A549 (cell line): ENCODE measurements at regions not wholly inside any gene's neighbourhood (a gene's known extent, or its start where the extent isn't known, plus 50 kb on each side); places are given as distances from the start of the nearest gene placed in this dataset.

Source experiments
- ATAC-seq, 2 experiments: fragments of 200-7000 bp in 1 of 2; fragments of >200 bp in 1 of 2; cut with Nextera tagmentation in 1 of 2; cut with Tn5 transposase in 1 of 2; 3 replicates each; pipeline versions ENCODE4 v1.8.0 to v1.9.1; 2018 to 2020; ENCODE audit warnings: mild to moderate bottlenecking in 1 of 2, moderate library complexity in 1 of 2
- CTCF ChIA-PET: fragments of 300-600 bp; sonication (Branson Sonifier 250); formaldehyde crosslinking; extraction: SDS; loops from one replicate; lab custom pipeline; 2021; ENCODE audit warnings: antibody characterized with exemption, inconsistent platforms; lab: Yijun Ruan, JAX
- POLR2A ChIA-PET: fragments of 350-600 bp; formaldehyde crosslinking; extraction: SDS; loops from one replicate; lab custom pipeline; 2021; ENCODE audit warnings: antibody characterized with exemption, inconsistent platforms; lab: Yijun Ruan, JAX
- DNase-seq, 2 experiments: peaks; one replicate each; pipeline versions ENCODE4 v3.0.0 to v3.0.0-alpha.2; 2011 to 2016; ENCODE audit warnings: low read depth in 1 of 2, low spot score in 1 of 2
- FAIRE-seq: peaks from 2 replicates; lab custom pipeline; 2011; peaks lifted over from hg19 to GRCh38; lab: Jason Lieb, UNC
- H3K27ac ChIP-seq, 2 experiments: fragments of >200 bp; sonication (Bioruptor Twin); formaldehyde crosslinking; 3 replicates each; pipeline ENCODE4 v1.5.1; 2016 to 2017
- H3K4me1 ChIP-seq: fragments of >200 bp; sonication (Bioruptor Twin); formaldehyde crosslinking; 3 replicates; pipeline ENCODE4 v1.6.1; 2016
- H3K4me2 ChIP-seq: fragments of >200 bp; sonication (Bioruptor Twin); formaldehyde crosslinking; 3 replicates; pipeline ENCODE4 v1.6.1; 2016
- H3K4me3 ChIP-seq: fragments of >200 bp; sonication (Bioruptor Twin); formaldehyde crosslinking; 3 replicates; pipeline ENCODE4 v1.5.1; 2016
- H3K9me3 ChIP-seq: fragments of >200 bp; sonication (Bioruptor Twin); formaldehyde crosslinking; 3 replicates; pipeline ENCODE4 v1.6.1; 2016
- ATOH8 ChIP-seq: fragments of 250-450 bp; sonication (Bioruptor Pico); IDR thresholded peaks from 2 replicates; pipeline ENCODE4 v1.5.0; 2020; ENCODE audit warnings: low read depth, mild to moderate bottlenecking, moderate library complexity
- BHLHE40 ChIP-seq: IDR thresholded peaks from 2 replicates; pipeline ENCODE4 v1.6.1; 2012; ENCODE audit warnings: low read depth, low read length, inconsistent platforms
- CBX2 ChIP-seq: fragments of 200-600 bp; sonication (generic); IDR thresholded peaks from 2 replicates; pipeline ENCODE4 v1.6.1; 2016; ENCODE audit warnings: low read depth, mild to moderate bottlenecking, borderline replicate concordance
- CEBPB ChIP-seq, 2 experiments: fragments of >200 bp in 1 of 2; sonication (Bioruptor Twin) in 1 of 2; formaldehyde crosslinking in 1 of 2; IDR thresholded peaks; 2 replicates each; pipeline ENCODE4 v1.6.1; 2012 to 2016
- CHD2 ChIP-seq: fragments of 150-350 bp; IDR thresholded peaks from 2 replicates; pipeline ENCODE4 v1.6.1; 2014; ENCODE audit warnings: low read length; ENCODE audit not compliant: partially characterized antibody
- CHD4 ChIP-seq: fragments of 200-600 bp; sonication (generic); IDR thresholded peaks from 2 replicates; pipeline ENCODE4 v1.6.1; 2016; ENCODE audit warnings: antibody characterized with exemption, mild to moderate bottlenecking, borderline replicate concordance
- FOSB ChIP-seq: fragments of 250-450 bp; sonication (Bioruptor Pico); IDR thresholded peaks from 2 replicates; pipeline ENCODE4 v1.5.0; 2020; ENCODE audit warnings: mild to moderate bottlenecking, moderate library complexity
- FOSL2 ChIP-seq, 2 experiments: fragments of 450-650 bp in 1 of 2; fragments of >200 bp in 1 of 2; sonication (Bioruptor Twin) in 1 of 2; formaldehyde crosslinking; IDR thresholded peaks; 2 replicates each; pipeline versions ENCODE4 v1.5.0 to v1.6.1; 2016 to 2020; ENCODE audit warnings: mild to moderate bottlenecking in 1 of 2, moderate library complexity in 1 of 2
- GATA3 ChIP-seq: IDR thresholded peaks from 2 replicates; pipeline ENCODE4 v1.6.1; 2012; ENCODE audit warnings: borderline replicate concordance
- HEYL ChIP-seq: fragments of 250-450 bp; sonication (Bioruptor Pico); IDR thresholded peaks from 2 replicates; pipeline ENCODE4 v1.8.0; 2021; ENCODE audit warnings: mild to moderate bottlenecking, moderate library complexity
- HMGXB4 ChIP-seq: fragments of 250-450 bp; sonication (Bioruptor Pico); IDR thresholded peaks from 2 replicates; pipeline ENCODE4 v1.5.0; 2021; ENCODE audit warnings: mild to moderate bottlenecking, moderate library complexity, borderline replicate concordance
- HOXB5 ChIP-seq: fragments of 250-450 bp; sonication (Bioruptor Pico); IDR thresholded peaks from 2 replicates; pipeline ENCODE4 v1.5.0; 2020; ENCODE audit warnings: mild to moderate bottlenecking, moderate library complexity
- JUN ChIP-seq, 2 experiments: fragments of >200 bp; sonication (Bioruptor Twin); formaldehyde crosslinking; IDR thresholded peaks; 2 replicates in 1 of 2; 3 replicates in 1 of 2; pipeline ENCODE4 v1.6.1; 2016 to 2017
- MAZ ChIP-seq: fragments of 150-350 bp; IDR thresholded peaks from 2 replicates; pipeline ENCODE4 v1.6.1; 2014; ENCODE audit warnings: antibody characterized with exemption, low read depth, low read length, borderline replicate concordance
- NPAS2 ChIP-seq: fragments of 250-450 bp; sonication (Bioruptor Pico); IDR thresholded peaks from 2 replicates; pipeline ENCODE4 v1.8.0; 2022; ENCODE audit warnings: mild to moderate bottlenecking, moderate library complexity, borderline replicate concordance
- PHF8 ChIP-seq: fragments of 200-600 bp; sonication (generic); IDR thresholded peaks from 2 replicates; pipeline ENCODE4 v1.6.1; 2016; ENCODE audit warnings: low read depth, mild to moderate bottlenecking, antibody characterized with exemption, moderate library complexity, borderline replicate concordance
- RAD21 ChIP-seq, 2 experiments: fragments of >200 bp in 1 of 2; sonication (Bioruptor Twin) in 1 of 2; formaldehyde crosslinking in 1 of 2; IDR thresholded peaks in 1 of 2; conservative IDR thresholded peaks in 1 of 2; 2 replicates in 1 of 2; 3 replicates in 1 of 2; pipeline ENCODE4 v1.6.1; 2012 to 2018; ENCODE audit warnings: inconsistent platforms in 1 of 2
- RARB ChIP-seq: fragments of 250-450 bp; sonication (Bioruptor Pico); IDR thresholded peaks from 2 replicates; pipeline ENCODE4 v1.8.0; 2021; ENCODE audit warnings: mild to moderate bottlenecking, moderate library complexity
- TFCP2L1 ChIP-seq: fragments of 250-450 bp; sonication (Bioruptor Pico); IDR thresholded peaks from 2 replicates; pipeline ENCODE4 v1.5.0; 2021; ENCODE audit warnings: mild to moderate bottlenecking
- ZFP36 ChIP-seq: fragments of 450-650 bp; IDR thresholded peaks from 2 replicates; pipeline ENCODE4 v1.6.1; 2014; ENCODE audit warnings: borderline replicate concordance; ENCODE audit not compliant: partially characterized antibody
- WGBS: methylation state at CpG from one replicate; pipeline ENCODE4 v1.1.6; 2017; ENCODE audit errors: missing lambda C conversion rate; 5-methylcytosine and 5-hydroxymethylcytosine counted together
- TF ChIP-seq, protein P1 (sequence below): IDR thresholded peaks from 2 replicates; pipeline ENCODE4 v1.6.1; 2012; ENCODE audit warnings: low read depth, borderline replicate concordance

DNA sequence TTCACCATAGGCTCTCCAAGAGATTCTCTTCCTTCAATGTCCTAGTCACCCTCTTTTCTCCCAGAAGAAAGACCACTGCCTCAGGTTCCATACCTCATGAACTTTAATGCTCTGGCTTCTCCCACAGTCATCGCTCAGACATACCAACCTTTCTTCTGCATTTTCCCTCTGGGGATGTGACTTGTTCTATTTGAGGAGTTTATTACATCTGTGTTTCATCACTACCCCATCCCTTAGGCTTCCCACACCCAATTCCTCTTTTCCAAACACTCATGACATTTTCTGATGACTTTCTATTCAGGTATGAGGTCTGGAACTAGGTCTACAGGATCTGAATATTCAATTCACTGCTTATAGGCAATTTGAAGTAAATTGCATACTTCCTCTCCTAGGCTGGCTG, 298.6 kb upstream of the MAP2 start:
- TF ChIP-seq FOSL2 (IDR thresholded peaks at IDR 0.05) (no peak), FOSL2 (CRISPR knock-in tag; IDR thresholded peaks at IDR 0.05) (no peak), HMGXB4 (CRISPR knock-in tag) (no peak), NPAS2 (CRISPR knock-in tag) (no peak), PHF8 (no peak), MAZ (no peak)
- TF ChIP-seq, all 56 proteins: peak for 0
- ATAC-seq, result no peak
- no peak overlapping the region for H3K27ac ChIP-seq
- CTCF ChIA-PET, result no interaction called here
- no peaks in the 10 kb centered on the region for H3K9me3 ChIP-seq
- H3K4me2 ChIP-seq, result no peak overlapping the region
- H3K4me3 ChIP-seq, result no peak overlapping the region
- no peak for DNase-seq
- POLR2A ChIA-PET, result no interaction called here
- FAIRE-seq, result no peak
- WGBS, result 47% methylated on average over 1 of the region's 1 CpG
- no peaks in the 10 kb centered on the region for H3K4me1 ChIP-seq

DNA sequence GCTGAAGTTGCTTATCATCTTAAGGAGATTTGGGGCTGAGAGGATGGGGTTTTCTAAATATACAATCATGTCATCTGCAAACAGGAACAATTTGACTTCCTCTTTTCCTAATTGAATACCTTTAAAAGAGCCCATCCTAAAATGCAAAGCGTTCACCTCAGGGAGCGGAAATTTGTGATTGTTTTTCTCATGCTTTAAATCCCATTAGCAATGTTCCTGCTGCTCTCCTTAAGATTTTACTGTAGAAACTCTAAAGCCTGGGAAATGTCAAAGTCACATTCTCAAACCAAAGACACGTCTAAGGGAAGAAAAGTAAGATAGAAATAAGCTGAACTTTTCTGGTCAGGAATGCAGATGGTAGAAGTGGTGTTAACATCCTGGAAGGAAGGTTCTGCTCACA, 285.8 kb upstream of the MAP2 start:
- Histone ChIP-seq H3K9me3 (no peaks in the 10 kb centered on the region), H3K4me3 (no peak overlapping the region), H3K4me1 (no peaks in the 10 kb centered on the region), H3K27ac (no peak overlapping the region), H3K4me2 (no peak overlapping the region)
- ATAC-seq (no peak), FAIRE-seq (no peak), DNase-seq (no peak)
- whole genome bisulfite sequencing, result 33% methylated on average over 3 of the region's 3 CpGs
- POLR2A ChIA-PET, result no interaction called here
- CTCF ChIA-PET, result no interaction called here
- TF ChIP-seq BHLHE40, result no peak
- TF ChIP-seq FOSB (CRISPR knock-in tag), result no peak

DNA sequence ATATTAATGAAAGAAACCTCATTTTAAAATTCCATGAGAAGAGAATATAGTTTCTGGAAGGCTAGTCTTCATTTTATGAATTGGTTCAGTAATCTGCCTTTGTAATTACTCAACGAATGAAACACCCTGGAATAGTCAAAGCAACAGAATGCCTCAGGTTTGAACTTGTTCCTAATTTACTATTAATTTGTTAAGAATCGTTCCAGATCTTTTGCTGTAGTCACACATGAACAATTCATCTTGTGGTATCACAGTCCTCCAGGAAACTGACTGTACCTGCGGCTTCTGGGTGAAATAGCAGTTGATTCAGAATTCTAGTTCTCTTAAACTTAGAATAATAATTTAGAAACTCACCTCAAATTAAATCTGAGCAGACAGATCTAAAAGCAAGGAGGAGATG, 282.7 kb upstream of the MAP2 start:
- DNase-seq (no peak), ATAC-seq (no peak), FAIRE-seq (no peak)
- Histone ChIP-seq H3K9me3 (no peaks in the 10 kb centered on the region), H3K4me3 (no peak overlapping the region), H3K4me2 (no peak overlapping the region), H3K27ac (no peak overlapping the region), H3K4me1 (no peaks in the 10 kb centered on the region)
- CTCF ChIA-PET, result no interaction called here
- WGBS, result 3% methylated on average over 3 of the region's 3 CpGs
- TF ChIP-seq ZFP36 (no peak), RARB (CRISPR knock-in tag) (no peak), HOXB5 (CRISPR knock-in tag) (no peak), RAD21 (conservative IDR thresholded peaks at IDR 0.05 in 1 of 2, IDR thresholded peaks at IDR 0.05 in 1 of 2) (no peak), CEBPB (IDR thresholded peaks at IDR 0.05) (no peak), FOSB (CRISPR knock-in tag) (no peak), CHD4 (no peak), JUN (IDR thresholded peaks at IDR 0.05) (no peak), TFCP2L1 (CRISPR knock-in tag) (no peak), CBX2 (no peak), ATOH8 (CRISPR knock-in tag) (no peak), GATA3 (no peak), CHD2 (no peak), HEYL (CRISPR knock-in tag) (no peak)
- TF ChIP-seq, protein P1, sequence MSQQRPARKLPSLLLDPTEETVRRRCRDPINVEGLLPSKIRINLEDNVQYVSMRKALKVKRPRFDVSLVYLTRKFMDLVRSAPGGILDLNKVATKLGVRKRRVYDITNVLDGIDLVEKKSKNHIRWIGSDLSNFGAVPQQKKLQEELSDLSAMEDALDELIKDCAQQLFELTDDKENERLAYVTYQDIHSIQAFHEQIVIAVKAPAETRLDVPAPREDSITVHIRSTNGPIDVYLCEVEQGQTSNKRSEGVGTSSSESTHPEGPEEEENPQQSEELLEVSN, result no peak
- POLR2A ChIA-PET, result no interaction called here
